K562 (cell line): ENCODE measurements at regions not wholly inside any gene's neighbourhood (a gene's known extent, or its start where the extent isn't known, plus 50 kb on each side); places are given as distances from the start of the nearest gene placed in this dataset.

Experiments used
- ATAC-seq: fragments of 200-7000 bp; cut with Tn5 transposase; 3 replicates; pipeline ENCODE4 v1.9.1; 2020; ENCODE audit warnings: moderate library complexity
- BruUV-seq: library from RNA; stranded (reverse); fragments of 400-500 nt; replicated peaks from 2 replicates; lab custom pipeline; 2021; lab: Mats Ljungman, UMichigan
- CTCF ChIA-PET: fragments of 300-600 bp; formaldehyde crosslinking; extraction: SDS; loops from one replicate; lab custom pipeline; 2021; ENCODE audit warnings: low intra/inter-chr PET ratio; lab: Yijun Ruan, JAX
- POLR2A ChIA-PET: fragments of 300-600, 350-650 bp; sonication (Branson Sonifier 250); formaldehyde crosslinking; extraction: SDS; loops from one replicate; lab custom pipeline; 2021; ENCODE audit warnings: antibody characterized with exemption, inconsistent platforms; lab: Yijun Ruan, JAX
- DNase-seq, 4 experiments: peaks; one replicate each; pipeline versions ENCODE4 v3.0.0 to v3.0.0-alpha.2; 2011 to 2018; ENCODE audit warnings: low spot score in 3 of 4, mixed read lengths in 3 of 4; ENCODE audit errors: extremely low read depth in 1 of 4
- FAIRE-seq: peaks from 2 replicates; lab custom pipeline; 2011; peaks lifted over from hg19 to GRCh38; lab: Jason Lieb, UNC
- H2AFZ ChIP-seq: 2 replicates; pipeline ENCODE4 v1.6.0; 2011; ENCODE audit warnings: low read depth, low read length, control low read depth, inconsistent platforms
- H3K27ac ChIP-seq: fragments of 200-600 bp; 3 replicates; pipeline ENCODE4 v1.8.0; 2011; ENCODE audit warnings: low read depth, mild to moderate bottlenecking, control low read depth, inconsistent platforms, low read length, moderate library complexity, mixed read lengths; ENCODE audit errors: extremely low read depth
- H3K27me3 ChIP-seq, 2 experiments: fragments of 300-600 bp in 1 of 2; 2 replicates in 1 of 2; 3 replicates in 1 of 2; pipeline versions ENCODE4 v1.6.0 to v1.8.0; 2011; ENCODE audit warnings: inconsistent platforms in 2 of 2, low read length in 2 of 2, mild to moderate bottlenecking in 1 of 2, mixed read lengths in 1 of 2, moderate library complexity in 1 of 2; ENCODE audit not compliant: control insufficient read depth in 2 of 2, insufficient read depth in 2 of 2
- H3K36me3 ChIP-seq: fragments of 300-600 bp; 3 replicates; pipeline ENCODE4 v1.8.0; 2011; ENCODE audit warnings: mild to moderate bottlenecking, low read length, inconsistent platforms; ENCODE audit not compliant: control insufficient read depth, insufficient read depth
- H3K4me1 ChIP-seq, 2 experiments: fragments of 200-600 bp in 1 of 2; replicated peaks in 1 of 2; 2 replicates in 1 of 2; 3 replicates in 1 of 2; pipeline versions ENCODE4 v1.5.1 to v1.8.0; 2011; ENCODE audit warnings: inconsistent platforms in 2 of 2, low read length in 2 of 2, mild to moderate bottlenecking in 1 of 2, mixed read lengths in 1 of 2, moderate library complexity in 1 of 2; ENCODE audit not compliant: control insufficient read depth in 2 of 2, insufficient read depth in 2 of 2
- H3K4me2 ChIP-seq: 2 replicates; pipeline ENCODE4 v1.6.1; 2011; ENCODE audit warnings: low read length, control low read depth, inconsistent platforms, mixed read lengths; ENCODE audit not compliant: insufficient read depth
- H3K4me3 ChIP-seq: fragments of 200-600 bp; sonication (generic), shearing (Covaris generic); 2 replicates; pipeline ENCODE4 v1.5.1; 2016; ENCODE audit warnings: control low read depth, inconsistent platforms
- H3K79me2 ChIP-seq: fragments of 200-600 bp; 3 replicates; pipeline ENCODE4 v1.8.0; 2011; ENCODE audit warnings: low read length, inconsistent platforms; ENCODE audit not compliant: control insufficient read depth, insufficient read depth
- H3K9ac ChIP-seq, 2 experiments: 2 replicates each; pipeline versions ENCODE4 v1.6.0 to v1.6.1; 2011; ENCODE audit warnings: low read depth in 2 of 2, low read length in 2 of 2, control low read depth in 1 of 2, inconsistent platforms in 1 of 2, mild to moderate bottlenecking in 1 of 2, mixed read lengths in 1 of 2; ENCODE audit not compliant: insufficient read depth in 1 of 2
- H3K9me1 ChIP-seq: one replicate; pipeline ENCODE4 v1.6.0; 2011; ENCODE audit warnings: inconsistent platforms, mild to moderate bottlenecking, low read length, moderate library complexity; ENCODE audit not compliant: control insufficient read depth, insufficient read depth
- H3K9me3 ChIP-seq: replicated peaks from 2 replicates; pipeline ENCODE4 v1.5.1; 2011; ENCODE audit warnings: low read depth, low read length, inconsistent platforms; ENCODE audit not compliant: control insufficient read depth, insufficient read depth
- H4K20me1 ChIP-seq: replicated peaks from 2 replicates; pipeline ENCODE4 v1.6.1; 2011; ENCODE audit warnings: low read length, inconsistent platforms, mixed read lengths; ENCODE audit not compliant: control insufficient read depth, insufficient read depth
- BRF1 ChIP-seq: IDR thresholded peaks from 3 replicates; pipeline ENCODE4 v1.6.1; 2011; ENCODE audit warnings: borderline replicate concordance, mild to moderate bottlenecking; ENCODE audit not compliant: insufficient read length; ENCODE audit errors: extremely low read depth
- RHOXF2B ChIP-seq: fragments of 250-450 bp; sonication (Bioruptor Pico); conservative IDR thresholded peaks from 2 replicates; pipeline ENCODE4 v1.5.1; 2021
- SIRT6 ChIP-seq: IDR thresholded peaks from one replicate; pipeline ENCODE4 v1.6.1; 2012; ENCODE audit warnings: low read depth, mild to moderate bottlenecking, control low read depth, inconsistent platforms, low read length, moderate library complexity
- SMAD1 ChIP-seq: fragments of 150-350 bp; IDR thresholded peaks from 2 replicates; pipeline ENCODE4 v1.6.1; 2014; ENCODE audit warnings: low read length, low read depth; ENCODE audit not compliant: partially characterized antibody
- ZBTB1 ChIP-seq: sonication (generic); formaldehyde crosslinking; IDR thresholded peaks from 2 replicates; pipeline ENCODE4 v1.8.1; 2023; ENCODE audit warnings: missing genetic modification reagents, low read depth, mild to moderate bottlenecking, borderline replicate concordance
- ZNF121 ChIP-seq: sonication (generic); formaldehyde crosslinking; conservative IDR thresholded peaks from 2 replicates; pipeline ENCODE4 v1.8.0; 2022; ENCODE audit warnings: missing genetic modification reagents
- ZNF175 ChIP-seq: fragments of 200-800 bp; sonication (Bioruptor generic); IDR thresholded peaks from 2 replicates; pipeline ENCODE4 v1.6.1; 2016; ENCODE audit warnings: low read depth, mild to moderate bottlenecking, missing genetic modification characterization, missing compliant biosample characterization
- ZNF217 ChIP-seq: sonication (generic); formaldehyde crosslinking; IDR thresholded peaks from 2 replicates; pipeline ENCODE4 v1.8.0; 2022; ENCODE audit warnings: mild to moderate bottlenecking, missing genetic modification reagents
- ZNF311 ChIP-seq: fragments of 250-450 bp; sonication (Bioruptor Pico); IDR thresholded peaks from 2 replicates; pipeline ENCODE4 v1.4.0; 2020; ENCODE audit warnings: mild to moderate bottlenecking, moderate library complexity
- ZZZ3 ChIP-seq: fragments of 450-650 bp; IDR thresholded peaks from 2 replicates; pipeline ENCODE4 v1.6.1; 2016; ENCODE audit warnings: antibody characterized with exemption, mild to moderate bottlenecking, moderate library complexity
- WGBS: fragments of 100-300 bp; shearing (Covaris generic); methylation state at CpG from one replicate; pipeline ENCODE4 v1.1.6; 2016; ENCODE audit warnings: low coverage, mixed read lengths; ENCODE audit not compliant: insufficient coverage; ENCODE audit errors: missing lambda C conversion rate; 5-methylcytosine and 5-hydroxymethylcytosine counted together
- in situ Hi-C: fragments of 300-500 bp; cut with MboI; formaldehyde crosslinking; loops from 4 replicates; pipeline ENCODE4 v1.15.0; 2018; ENCODE audit warnings: inconsistent platforms, mixed read lengths
- intact Hi-C: fragments of 100-400 bp; cut with micrococcal nuclease; formaldehyde crosslinking; loops from 2 replicates; pipeline ENCODE4 v1.14.2; 2022
- TF ChIP-seq, protein P1 (sequence below): sonication (generic); formaldehyde crosslinking; IDR thresholded peaks from 2 replicates; pipeline ENCODE4 v1.8.1; 2022; ENCODE audit warnings: missing genetic modification reagents
- TF ChIP-seq, protein P2 (sequence below): sonication (generic); formaldehyde crosslinking; IDR thresholded peaks from 2 replicates; pipeline ENCODE4 v1.8.0; 2022; ENCODE audit warnings: mild to moderate bottlenecking, missing genetic modification reagents
- TF ChIP-seq, protein P3 (sequence below): sonication (generic); formaldehyde crosslinking; IDR thresholded peaks from 2 replicates; pipeline ENCODE4 v1.8.1; 2023; ENCODE audit warnings: mild to moderate bottlenecking, missing genetic modification reagents
- TF ChIP-seq, protein P4 (sequence below): fragments of 250-450 bp; sonication (Bioruptor Pico); IDR thresholded peaks from 2 replicates; pipeline ENCODE4 v1.4.0; 2020; ENCODE audit warnings: borderline replicate concordance

DNA sequence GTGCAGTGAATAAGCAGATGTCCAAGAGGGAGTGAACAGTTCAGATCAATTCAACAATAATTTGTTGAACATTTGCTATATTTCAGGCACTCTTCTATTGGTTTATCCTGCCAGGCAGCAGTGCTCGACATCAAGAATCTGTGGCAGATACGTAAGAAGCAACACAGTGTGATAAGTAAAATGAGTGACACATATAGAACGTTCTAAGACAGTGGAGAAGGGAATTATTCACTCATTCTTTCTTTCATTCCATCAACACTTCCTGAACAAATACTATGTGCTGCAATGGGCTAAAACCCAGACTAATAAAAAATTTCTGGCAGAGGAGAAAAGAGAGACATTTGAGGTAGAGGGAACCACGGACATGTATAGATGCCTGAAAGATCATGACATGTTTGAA is 89.9 kb upstream of the GLIS3 start:
- H3K4me1 ChIP-seq = no peaks in the 10 kb centered on the region
- CTCF ChIA-PET = no interaction called here
- intact Hi-C loops = loop anchor here (5.0 to 10.0 kb wide), 3 partner anchors 158 to 355 kb away; partner anchors contain the start of gene AK3
- TF ChIP-seq, protein P1, sequence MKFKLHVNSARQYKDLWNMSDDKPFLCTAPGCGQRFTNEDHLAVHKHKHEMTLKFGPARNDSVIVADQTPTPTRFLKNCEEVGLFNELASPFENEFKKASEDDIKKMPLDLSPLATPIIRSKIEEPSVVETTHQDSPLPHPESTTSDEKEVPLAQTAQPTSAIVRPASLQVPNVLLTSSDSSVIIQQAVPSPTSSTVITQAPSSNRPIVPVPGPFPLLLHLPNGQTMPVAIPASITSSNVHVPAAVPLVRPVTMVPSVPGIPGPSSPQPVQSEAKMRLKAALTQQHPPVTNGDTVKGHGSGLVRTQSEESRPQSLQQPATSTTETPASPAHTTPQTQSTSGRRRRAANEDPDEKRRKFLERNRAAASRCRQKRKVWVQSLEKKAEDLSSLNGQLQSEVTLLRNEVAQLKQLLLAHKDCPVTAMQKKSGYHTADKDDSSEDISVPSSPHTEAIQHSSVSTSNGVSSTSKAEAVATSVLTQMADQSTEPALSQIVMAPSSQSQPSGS (CRISPR knock-in tag) = no peak
- TF ChIP-seq, protein P2, sequence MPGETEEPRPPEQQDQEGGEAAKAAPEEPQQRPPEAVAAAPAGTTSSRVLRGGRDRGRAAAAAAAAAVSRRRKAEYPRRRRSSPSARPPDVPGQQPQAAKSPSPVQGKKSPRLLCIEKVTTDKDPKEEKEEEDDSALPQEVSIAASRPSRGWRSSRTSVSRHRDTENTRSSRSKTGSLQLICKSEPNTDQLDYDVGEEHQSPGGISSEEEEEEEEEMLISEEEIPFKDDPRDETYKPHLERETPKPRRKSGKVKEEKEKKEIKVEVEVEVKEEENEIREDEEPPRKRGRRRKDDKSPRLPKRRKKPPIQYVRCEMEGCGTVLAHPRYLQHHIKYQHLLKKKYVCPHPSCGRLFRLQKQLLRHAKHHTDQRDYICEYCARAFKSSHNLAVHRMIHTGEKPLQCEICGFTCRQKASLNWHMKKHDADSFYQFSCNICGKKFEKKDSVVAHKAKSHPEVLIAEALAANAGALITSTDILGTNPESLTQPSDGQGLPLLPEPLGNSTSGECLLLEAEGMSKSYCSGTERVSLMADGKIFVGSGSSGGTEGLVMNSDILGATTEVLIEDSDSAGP = no peak
- TF ChIP-seq ZZZ3 = no peak
- TF ChIP-seq ZBTB1 (CRISPR knock-in tag) = no peak
- no peak for TF ChIP-seq ZNF121
- no peak for TF ChIP-seq SMAD1
- TF ChIP-seq BRF1 = no peak
- TF ChIP-seq, protein P3, sequence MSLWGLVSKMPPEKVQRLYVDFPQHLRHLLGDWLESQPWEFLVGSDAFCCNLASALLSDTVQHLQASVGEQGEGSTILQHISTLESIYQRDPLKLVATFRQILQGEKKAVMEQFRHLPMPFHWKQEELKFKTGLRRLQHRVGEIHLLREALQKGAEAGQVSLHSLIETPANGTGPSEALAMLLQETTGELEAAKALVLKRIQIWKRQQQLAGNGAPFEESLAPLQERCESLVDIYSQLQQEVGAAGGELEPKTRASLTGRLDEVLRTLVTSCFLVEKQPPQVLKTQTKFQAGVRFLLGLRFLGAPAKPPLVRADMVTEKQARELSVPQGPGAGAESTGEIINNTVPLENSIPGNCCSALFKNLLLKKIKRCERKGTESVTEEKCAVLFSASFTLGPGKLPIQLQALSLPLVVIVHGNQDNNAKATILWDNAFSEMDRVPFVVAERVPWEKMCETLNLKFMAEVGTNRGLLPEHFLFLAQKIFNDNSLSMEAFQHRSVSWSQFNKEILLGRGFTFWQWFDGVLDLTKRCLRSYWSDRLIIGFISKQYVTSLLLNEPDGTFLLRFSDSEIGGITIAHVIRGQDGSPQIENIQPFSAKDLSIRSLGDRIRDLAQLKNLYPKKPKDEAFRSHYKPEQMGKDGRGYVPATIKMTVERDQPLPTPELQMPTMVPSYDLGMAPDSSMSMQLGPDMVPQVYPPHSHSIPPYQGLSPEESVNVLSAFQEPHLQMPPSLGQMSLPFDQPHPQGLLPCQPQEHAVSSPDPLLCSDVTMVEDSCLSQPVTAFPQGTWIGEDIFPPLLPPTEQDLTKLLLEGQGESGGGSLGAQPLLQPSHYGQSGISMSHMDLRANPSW (CRISPR knock-in tag) = no peak
- no peak for TF ChIP-seq ZNF175 (CRISPR knock-in tag)
- no peak for TF ChIP-seq ZNF311 (CRISPR knock-in tag)
- TF ChIP-seq SIRT6 = no peak
- no peak for TF ChIP-seq RHOXF2B (CRISPR knock-in tag)
- TF ChIP-seq ZNF217 (CRISPR knock-in tag) = no peak
- TF ChIP-seq, protein P4, sequence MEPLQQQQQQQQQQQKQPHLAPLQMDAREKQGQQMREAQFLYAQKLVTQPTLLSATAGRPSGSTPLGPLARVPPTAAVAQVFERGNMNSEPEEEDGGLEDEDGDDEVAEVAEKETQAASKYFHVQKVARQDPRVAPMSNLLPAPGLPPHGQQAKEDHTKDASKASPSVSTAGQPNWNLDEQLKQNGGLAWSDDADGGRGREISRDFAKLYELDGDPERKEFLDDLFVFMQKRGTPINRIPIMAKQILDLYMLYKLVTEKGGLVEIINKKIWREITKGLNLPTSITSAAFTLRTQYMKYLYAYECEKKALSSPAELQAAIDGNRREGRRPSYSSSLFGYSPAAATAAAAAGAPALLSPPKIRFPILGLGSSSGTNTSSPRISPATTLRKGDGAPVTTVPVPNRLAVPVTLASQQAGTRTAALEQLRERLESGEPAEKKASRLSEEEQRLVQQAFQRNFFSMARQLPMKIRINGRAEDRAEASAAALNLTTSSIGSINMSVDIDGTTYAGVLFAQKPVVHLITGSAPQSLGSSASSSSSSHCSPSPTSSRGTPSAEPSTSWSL (CRISPR knock-in tag) = no peak

More for the DNA sequence above, 89.9 kb upstream of the GLIS3 start:
- no peak for DNase-seq
- H3K27ac ChIP-seq = no peak overlapping the region
- no peak overlapping the region for H3K9ac ChIP-seq
- H3K27me3 ChIP-seq = no peaks in the 10 kb centered on the region
- POLR2A ChIA-PET = no interaction called here
- no peak for ATAC-seq
- 11% methylated on average over 4 of the region's 4 CpGs for WGBS
- no peaks in the 10 kb centered on the region for H4K20me1 ChIP-seq
- no peaks in the 10 kb centered on the region for H3K9me1 ChIP-seq
- BruUV-seq = no TSS peak
- in situ Hi-C loops = no loop called here
- H3K79me2 ChIP-seq = no peaks in the 10 kb centered on the region
- H3K4me2 ChIP-seq = no peak overlapping the region
- H2AFZ ChIP-seq = no peak overlapping the region
- no peaks in the 10 kb centered on the region for H3K36me3 ChIP-seq
- no peaks in the 10 kb centered on the region for H3K9me3 ChIP-seq
- FAIRE-seq = no peak
- no peak overlapping the region for H3K4me3 ChIP-seq
